ENCODE measurements at regions not wholly inside any gene's neighbourhood (a gene's known extent, or its start where the extent isn't known, plus 50 kb on each side); places are given as distances from the start of the nearest gene placed in this dataset.

DNA sequence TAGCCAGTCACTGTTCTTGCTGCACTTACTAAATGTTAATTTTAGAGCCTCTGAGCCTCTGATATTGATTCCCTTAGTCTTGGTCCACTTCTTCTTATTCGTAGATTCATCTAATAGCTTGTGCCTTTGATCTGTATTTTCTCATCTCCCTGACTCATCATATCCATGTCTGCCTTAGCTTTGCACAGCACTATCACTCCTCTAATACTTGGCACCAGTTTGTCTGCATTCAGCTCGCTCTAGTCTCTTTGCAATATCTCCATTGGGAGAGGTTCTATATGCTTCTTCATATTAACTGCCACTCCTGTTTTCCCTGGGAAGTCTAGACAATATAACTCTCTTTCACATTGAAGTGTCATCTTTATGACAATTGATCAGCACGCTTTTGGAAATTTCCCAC, 68.5 kb upstream of the CSRP2 start:
- no peak overlapping the region for H3K4me3 ChIP-seq (ENCODE audit: low read depth, low read length)
- TF ChIP-seq, protein P1, sequence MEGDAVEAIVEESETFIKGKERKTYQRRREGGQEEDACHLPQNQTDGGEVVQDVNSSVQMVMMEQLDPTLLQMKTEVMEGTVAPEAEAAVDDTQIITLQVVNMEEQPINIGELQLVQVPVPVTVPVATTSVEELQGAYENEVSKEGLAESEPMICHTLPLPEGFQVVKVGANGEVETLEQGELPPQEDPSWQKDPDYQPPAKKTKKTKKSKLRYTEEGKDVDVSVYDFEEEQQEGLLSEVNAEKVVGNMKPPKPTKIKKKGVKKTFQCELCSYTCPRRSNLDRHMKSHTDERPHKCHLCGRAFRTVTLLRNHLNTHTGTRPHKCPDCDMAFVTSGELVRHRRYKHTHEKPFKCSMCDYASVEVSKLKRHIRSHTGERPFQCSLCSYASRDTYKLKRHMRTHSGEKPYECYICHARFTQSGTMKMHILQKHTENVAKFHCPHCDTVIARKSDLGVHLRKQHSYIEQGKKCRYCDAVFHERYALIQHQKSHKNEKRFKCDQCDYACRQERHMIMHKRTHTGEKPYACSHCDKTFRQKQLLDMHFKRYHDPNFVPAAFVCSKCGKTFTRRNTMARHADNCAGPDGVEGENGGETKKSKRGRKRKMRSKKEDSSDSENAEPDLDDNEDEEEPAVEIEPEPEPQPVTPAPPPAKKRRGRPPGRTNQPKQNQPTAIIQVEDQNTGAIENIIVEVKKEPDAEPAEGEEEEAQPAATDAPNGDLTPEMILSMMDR (IDR thresholded peaks at IDR 0.05; ENCODE audit: control insufficient read depth, extremely low read depth, insufficient read depth), result no peak
- no peak for DNase-seq (ENCODE audit: low read depth)

DNA sequence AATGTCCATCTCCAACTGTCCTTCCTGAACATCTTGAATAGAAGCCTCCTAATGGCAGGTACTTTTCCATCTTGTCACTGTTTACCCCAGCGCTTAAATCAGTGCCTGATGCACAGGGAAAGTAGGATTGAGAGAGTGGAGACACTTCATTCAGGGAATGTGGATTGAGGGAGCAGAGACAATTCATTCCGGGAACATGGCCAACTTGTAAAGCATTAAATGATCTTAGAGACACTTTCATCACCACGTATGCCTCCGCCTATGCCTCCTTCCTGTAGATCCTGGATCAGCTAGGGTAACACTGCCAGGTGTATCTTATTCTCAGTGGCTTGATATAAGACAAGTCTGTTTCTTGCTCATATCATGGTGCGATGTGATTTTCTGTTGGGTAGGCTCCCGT, 67.6 kb upstream of the CSRP2 start:
- no peak overlapping the region for H3K4me3 ChIP-seq (ENCODE audit: low read depth, low read length)
- DNase-seq (ENCODE audit: low read depth), result no peak
- TF ChIP-seq, protein P1 (IDR thresholded peaks at IDR 0.05; ENCODE audit: control insufficient read depth, extremely low read depth, insufficient read depth), result no peak

DNA sequence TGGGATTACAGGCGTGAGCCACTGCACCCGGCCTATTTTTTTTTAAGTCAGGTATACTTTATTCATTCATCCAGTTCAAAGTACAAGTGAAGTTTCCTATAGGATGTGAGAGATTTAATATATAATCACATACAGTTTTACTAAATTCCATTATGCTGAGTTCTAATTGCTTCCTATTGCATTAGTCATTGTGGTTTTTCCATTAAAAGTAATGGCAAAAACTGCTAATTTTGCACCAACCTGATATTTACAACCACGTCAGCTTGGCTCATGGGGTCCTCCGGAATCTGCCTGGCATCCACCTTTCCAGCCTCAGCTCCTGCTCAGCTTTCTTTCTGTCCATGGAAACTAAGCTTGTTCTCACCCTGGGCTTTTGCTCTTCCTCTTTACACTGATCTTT, 67.0 kb upstream of the CSRP2 start:
- DNase-seq (ENCODE audit: low read depth), result no peak
- TF ChIP-seq, protein P1 (IDR thresholded peaks at IDR 0.05; ENCODE audit: control insufficient read depth, extremely low read depth, insufficient read depth), result no peak
- H3K4me3 ChIP-seq (ENCODE audit: low read depth, low read length), result no peak overlapping the region

DNA sequence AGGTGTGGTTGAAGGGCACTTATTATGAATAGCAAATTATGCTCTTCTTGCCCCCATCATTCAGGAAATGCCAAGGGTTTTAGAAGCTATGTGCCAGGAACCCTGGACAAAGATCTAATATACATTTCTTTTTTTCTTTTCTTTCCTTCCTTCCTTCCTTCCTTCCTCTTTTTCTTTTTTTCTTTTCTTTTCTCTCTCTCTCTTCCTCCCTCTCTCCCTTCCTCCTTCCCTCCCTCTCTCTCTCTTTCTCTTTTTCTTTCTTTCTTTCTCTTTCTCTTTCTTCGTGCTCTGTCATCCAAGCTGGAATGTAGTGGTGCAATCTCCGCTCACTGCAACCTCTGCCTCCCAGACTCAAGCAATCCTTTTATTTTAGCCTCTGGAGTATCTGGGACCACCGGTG, 66.1 kb upstream of the CSRP2 start:
- H3K4me3 ChIP-seq (ENCODE audit: low read depth, low read length), result no peak overlapping the region
- no peak for DNase-seq (ENCODE audit: low read depth)
- TF ChIP-seq, protein P1 (IDR thresholded peaks at IDR 0.05; ENCODE audit: control insufficient read depth, extremely low read depth, insufficient read depth), result no peak

DNA sequence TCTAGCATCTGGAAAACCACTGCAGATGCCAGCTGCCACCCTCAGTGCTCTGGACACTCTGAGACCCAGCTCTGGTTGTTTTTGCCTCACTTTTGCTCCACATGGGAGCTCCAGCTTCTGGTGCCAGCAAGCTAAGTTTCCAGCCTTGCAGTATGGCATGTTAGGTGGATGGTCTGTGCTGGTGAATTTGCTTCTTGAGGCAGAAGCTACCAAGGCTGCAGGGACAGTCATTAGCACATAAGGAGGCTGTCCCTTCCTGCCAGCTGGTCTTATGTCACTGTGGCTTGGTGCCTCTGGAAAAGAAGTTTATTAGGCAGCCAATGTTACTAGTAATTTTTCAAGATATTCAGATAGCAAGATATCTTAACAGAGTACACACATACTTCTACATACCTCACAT, 64.2 kb upstream of the CSRP2 start:
- H3K4me3 ChIP-seq (ENCODE audit: low read depth, low read length), result no peak overlapping the region
- TF ChIP-seq, protein P1 (IDR thresholded peaks at IDR 0.05; ENCODE audit: control insufficient read depth, extremely low read depth, insufficient read depth), result no peak
- peak; percentile 85 for DNase-seq (ENCODE audit: low read depth)

DNA sequence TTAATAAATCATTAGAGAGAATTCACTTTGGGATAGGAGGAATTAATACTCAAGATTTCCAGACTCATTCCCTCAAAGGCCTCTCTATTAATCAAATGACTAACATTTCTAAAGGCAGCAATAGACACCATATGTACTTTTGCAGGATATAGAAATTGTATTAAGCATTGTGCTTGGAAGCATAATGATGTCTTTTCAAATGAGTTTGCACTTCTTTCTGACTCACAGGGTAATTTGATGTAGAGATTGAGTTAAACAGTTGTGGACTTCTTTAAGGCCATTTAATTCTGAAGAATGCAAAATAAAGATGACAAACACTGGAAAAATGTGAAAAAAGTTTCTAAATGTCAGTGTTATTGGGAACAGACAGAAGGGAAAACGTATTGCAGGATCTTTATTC, 63.4 kb upstream of the CSRP2 start:
- H3K4me3 ChIP-seq (ENCODE audit: low read depth, low read length), result no peak overlapping the region
- DNase-seq (ENCODE audit: low read depth), result no peak
- TF ChIP-seq, protein P1 (IDR thresholded peaks at IDR 0.05; ENCODE audit: control insufficient read depth, extremely low read depth, insufficient read depth), result no peak

DNA sequence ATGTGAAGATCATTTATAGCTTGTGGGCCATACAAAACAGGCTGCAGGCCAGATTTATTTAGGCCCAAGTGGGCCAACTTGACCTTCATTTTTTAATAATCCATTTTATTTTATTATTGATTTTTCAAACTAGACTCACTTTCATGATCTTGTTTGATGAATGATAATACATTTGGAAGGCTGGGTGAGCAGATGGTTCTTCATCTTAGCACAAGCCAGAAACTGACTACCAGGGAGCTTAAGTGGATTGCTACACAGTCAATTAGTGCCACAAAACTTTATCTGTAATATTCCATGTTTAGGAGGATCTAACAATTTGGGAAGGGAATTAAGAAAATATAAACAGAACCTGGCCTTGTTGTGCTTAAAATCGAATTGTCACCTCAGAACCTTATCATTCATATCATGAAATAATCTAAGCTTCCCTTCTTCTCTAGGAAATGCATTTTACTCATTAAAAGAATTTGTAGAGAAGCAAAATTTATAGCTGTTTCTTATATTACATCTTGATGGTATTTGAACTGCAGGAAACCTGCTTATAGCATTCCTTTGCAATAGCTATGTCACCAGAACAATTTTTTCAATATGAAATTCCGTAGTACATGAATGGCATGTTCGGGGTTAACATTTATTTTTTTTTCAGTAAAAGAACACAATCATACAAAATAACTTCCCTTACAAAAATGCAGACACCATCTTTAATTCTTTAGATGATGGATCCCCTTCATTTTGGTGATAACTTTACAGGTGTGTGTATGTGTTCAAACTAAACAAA, 62.0 kb upstream of the CSRP2 start:
- DNase-seq (ENCODE audit: low read depth), result no peak
- TF ChIP-seq, protein P1 (IDR thresholded peaks at IDR 0.05; ENCODE audit: control insufficient read depth, extremely low read depth, insufficient read depth), result no peak
- H3K4me3 ChIP-seq (ENCODE audit: low read depth, low read length), result no peak overlapping the region

All from LNCaP clone FGC (cell line).